ENCODE measurements at regions not wholly inside any gene's neighbourhood (a gene's known extent, or its start where the extent isn't known, plus 50 kb on each side); places are given as distances from the start of the nearest gene placed in this dataset.
"Not testable (repeated sequence)": the region's sequence is repeated elsewhere in the genome, so short reads cannot be mapped to it uniquely, and the experiment has no call there.

DNA sequence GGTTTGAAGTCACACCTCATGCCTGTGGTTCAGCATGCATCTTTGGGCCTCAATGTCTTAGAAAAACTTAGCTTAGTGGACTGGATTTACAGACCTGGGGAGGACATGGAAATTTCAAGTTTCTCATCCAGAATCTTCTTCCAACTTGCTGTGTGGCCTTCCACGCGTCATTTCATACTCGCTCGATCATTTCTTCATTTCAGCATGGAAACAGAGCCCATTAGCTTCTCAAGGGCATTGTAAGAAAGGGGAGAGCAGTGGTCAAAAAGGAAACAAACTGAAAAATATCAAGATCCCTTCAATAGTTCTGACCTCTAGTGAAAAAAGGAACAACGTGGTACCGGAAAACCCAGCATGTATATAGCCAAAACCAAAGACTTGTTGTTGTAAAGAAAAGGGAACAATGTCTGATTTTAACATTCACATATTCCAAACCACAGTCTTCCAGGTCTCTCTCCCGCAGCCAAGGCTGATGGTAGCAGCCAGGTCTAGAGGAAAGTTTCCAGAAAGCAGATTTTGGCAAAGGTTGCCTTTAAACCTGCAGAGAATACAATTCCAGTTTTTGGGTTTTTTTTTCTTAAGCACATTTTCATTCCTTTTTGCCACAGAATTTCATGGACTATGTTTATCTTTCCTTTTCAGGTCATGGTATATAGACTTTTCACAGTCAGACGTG is 97.0 kb upstream of the CDC42BPA start:
- no peak for DNase-seq

DNA sequence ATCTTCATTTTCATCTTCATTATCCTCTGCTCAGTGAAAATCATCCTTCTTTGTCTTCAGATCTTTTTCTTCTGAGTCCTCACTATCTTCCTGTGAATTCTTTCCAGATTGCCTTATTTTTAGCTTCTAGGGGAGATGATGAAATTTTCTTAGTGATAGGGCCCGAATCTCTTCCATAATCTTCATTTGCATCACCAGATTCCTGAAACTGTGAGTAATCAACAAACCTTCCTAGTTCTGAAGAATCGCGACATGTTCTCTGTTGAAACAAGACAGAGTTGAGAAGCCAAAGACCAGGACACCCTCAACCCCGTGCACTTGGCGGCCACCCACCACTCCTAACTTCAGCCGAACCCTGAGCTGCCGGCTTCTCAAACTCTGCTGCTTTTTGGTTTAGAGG is 92.8 kb upstream of the CDC42BPA start:
- DNase-seq: peak; percentile 16

DNA sequence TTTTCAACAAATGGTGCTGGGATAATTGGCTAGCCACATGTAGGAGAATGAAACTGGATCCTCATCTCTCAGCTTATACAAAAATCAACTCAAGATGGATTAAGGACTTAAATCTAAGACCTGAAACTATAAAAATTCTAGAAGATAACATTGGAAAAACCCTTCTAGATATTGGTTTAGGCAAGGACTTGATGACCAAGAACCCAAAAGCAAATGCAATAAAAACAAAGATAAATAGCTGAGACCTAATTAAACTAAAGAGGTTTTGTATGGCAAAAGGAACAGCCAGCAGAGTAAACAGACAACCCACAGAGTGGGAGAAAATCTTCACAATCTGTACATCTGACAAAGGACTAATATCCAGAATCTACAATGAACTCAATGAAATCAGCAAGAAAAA is 88.0 kb upstream of the CDC42BPA start:
- not testable (repeated sequence) for DNase-seq

DNA sequence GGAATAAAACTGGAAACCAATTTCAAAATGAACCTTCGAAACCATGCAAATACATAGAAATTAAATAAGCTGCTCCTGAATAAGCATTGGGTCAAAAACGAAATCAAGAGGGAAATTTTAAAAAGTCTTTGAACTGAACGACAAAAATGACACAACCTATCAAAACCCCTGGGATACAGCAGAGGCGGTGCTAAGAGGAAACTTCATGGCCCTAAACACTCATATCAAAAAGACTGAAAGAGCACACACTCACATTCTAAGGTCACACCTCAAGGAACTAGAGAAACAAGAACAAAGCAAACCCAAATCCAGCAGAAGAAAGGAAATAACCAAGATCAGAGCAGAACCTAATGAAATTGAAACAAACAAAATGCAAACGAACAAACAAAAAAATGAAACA is 85.2 kb upstream of the CDC42BPA start:
- no peak for DNase-seq

DNA sequence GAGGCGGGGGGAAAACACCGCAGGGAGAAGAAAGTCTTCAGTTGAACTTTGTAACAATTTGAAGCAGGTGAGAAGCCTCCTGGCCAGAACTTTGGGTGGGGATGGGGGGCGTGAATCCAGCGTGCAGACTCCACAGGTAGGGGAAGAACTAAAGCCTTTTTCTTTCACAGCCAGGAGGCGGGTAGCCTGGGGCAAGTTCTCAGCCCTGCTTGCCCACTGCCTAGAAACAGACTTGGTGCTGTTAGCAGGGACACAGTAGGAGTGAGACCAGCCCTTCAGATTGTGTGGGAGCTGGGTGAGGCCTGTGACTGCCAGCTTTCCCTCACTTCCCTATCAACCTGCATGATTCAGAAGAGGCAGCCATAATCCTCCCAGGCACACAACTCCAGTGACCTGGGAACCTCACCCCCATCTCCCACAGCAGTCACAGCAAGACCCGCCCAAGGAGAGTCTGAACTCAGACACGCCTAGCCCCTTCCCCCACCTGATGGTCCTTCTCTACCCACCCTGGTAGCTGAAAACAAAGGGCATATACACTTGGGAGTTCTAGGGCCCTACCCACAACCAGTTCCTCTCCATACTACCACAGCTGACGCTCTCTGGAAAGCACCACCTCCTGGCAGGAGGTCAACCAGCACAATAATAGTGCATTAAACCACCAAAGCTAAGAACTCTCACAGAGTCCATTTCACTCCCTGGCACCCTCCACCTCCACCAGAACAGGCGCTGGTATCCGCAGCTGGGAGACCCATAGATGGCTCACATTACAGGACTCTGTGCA is 83.5 kb upstream of the CDC42BPA start:
- no peak for DNase-seq

DNA sequence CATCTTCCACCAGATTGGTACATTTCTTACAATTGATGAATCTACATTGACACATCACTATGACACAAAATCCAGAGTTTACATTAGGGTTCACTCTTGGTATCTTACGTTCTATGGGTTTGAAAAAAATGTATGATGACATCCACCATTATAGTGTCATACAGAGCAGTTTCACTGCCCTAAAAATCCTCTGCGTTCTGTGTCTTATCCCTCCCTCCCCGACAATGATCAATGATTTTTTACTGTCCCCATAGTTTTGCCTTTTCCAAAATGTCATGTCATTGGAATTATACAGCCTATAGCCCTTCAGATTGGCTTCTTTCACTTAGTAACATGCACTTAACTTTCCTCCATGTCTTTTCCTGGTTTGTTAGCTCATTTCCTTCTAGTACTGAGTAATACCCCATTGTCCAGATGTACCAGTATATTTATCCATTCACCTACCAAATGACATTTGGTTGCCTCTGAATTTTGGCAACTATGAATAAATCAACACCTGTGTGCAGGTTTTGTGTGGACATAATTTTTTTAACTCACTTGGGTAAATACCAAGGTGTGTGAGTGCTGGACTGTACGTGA is 80.9 kb upstream of the CDC42BPA start:
- DNase-seq: no peak

DNA sequence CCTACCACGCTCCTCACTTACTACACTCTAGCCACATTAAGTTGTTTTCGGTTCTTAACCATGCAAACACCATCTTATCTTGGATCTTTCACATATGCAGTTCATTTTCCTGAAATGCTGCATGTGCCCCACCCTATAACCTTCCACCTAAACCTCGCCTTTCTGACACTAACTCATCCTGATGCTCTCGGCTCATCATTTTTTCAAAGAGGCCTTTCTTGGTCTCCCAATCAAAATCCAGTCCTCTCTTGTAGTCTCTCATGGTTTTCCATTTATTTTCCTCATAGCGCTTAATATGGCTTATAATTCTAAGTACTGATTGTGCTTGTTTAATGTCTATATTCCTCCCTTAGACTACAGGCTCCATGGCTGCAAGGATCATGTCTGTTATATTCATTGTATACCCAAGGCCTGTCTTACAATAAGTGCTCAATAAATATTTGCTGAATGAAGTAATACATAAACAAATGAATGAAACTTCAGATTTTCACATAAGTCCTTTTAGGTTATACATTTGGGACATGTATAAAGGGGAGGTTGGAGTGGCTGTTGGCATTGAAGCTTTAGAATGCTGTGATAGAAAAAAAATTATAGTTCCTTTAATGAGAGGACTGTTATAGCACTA is 79.2 kb upstream of the CDC42BPA start:
- no peak for DNase-seq

DNA sequence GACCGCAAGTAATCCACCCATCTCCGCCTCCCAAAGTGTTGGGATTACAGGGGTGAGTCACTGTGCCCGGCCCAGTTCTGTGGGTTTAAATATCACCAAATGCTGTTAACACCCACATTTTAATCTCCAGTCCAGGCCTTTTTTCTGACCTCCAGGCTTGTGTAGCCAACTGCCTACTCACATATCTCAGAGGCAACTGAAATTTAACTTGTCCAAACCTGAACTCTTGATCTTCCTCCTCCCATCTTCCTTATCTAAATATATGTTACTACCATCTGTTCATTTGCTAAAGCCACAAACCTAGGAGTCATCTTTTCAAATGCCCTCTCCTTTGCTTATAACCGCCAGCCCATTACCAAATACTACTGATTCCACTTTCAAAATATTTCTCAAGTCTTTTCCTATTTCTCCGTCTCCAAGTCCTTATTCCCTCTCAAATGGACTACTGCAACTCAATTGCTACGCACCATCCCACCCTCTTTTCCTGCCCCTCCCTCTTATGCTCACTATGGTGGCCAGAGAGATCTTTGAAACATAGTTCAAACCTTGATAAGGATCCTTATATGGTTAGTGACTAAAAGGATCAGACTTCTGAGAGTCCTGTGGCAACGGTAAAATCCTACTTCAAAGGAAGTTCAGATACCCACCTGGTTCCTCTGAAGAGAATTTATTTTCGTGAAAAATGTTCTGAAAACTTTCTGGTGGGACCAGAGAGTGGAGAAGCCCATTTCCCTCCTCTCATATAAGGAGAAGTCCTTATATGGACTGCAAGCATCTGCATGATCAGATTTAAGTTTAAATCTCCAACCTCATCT is 78.5 kb upstream of the CDC42BPA start:
- DNase-seq: no peak

DNA sequence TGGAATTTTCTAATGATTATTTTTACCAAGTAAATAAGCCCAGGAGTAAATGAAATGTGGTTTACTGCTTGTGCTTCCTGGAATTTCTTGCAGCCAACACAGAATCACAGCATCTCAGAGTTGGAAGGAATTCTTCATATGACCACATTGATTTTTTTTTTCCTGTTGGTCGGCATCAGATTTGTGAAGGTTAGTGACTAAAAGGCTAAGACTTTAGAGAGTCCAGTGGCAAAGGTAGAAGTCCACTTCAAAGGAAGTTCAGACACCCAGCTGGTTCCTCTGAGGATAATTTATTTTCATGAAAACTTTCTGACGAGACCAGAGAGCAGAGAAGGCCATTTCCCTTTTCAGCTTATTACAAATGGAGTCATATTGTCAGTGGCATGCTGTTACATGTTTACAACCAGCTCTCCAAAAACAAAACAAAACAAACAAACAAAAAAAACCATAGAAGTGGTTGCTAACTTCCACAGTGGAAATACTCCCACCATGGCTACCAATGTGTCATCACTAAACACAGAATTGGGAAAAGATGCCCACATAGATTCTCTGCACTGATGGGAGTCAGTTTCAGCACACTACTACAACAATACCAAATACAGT is 77.2 kb upstream of the CDC42BPA start:
- peak; percentile 18 for DNase-seq

DNA sequence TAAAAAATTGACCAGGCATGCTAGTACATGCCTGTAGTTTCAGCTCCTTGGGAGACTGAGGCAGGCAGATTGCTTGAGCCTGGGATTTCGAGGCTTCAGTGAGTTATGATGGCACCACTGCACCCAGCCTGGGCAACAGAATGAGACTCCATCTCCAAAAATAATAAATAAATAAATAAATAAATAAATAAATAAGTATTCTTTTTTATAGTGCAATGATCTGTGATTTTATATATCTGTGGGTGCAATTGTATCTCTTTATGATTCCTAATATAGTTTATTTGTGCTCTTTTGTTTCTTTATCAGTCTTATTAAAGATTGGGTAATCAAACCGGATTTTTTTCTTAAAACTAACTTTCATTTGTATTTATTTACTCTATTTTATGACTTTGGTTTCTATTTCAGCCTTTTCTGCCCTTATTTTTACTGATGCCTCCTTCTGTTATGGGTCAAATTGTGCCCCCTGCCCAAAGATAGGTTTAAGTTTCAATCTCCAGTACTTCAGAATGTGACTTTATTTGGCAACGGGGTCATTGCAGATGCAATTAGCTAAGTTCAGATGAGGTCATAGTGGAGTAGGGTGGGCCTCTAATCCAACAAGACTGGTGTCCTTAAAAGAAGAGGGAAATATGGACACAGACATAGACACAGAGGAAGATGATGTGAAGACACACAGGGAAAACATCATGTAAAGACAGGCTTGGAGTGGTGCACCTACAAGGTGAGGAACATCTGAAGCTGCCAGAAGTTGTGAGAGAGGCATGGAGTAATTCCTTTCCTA is 74.9 kb upstream of the CDC42BPA start:
- DNase-seq: no peak

DNA sequence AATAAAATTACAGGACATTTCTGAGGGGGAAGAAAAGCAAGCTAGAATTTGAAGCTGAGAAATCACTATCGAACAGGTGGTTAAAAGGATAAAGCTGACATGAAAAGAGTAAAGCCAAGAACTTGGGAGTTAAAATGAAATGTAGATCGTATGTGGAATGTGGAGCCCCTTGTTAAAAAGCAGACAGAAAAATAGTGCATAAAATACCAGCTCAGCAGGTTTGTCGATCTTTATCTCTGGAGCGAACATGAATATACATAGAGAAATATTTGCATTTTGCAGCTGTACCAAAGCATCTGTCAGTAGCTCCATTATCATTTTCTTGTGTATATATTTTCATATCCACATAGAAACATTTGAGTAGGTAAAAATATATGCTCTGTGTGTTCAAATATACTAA is 73.6 kb upstream of the CDC42BPA start:
- no peak for DNase-seq

DNA sequence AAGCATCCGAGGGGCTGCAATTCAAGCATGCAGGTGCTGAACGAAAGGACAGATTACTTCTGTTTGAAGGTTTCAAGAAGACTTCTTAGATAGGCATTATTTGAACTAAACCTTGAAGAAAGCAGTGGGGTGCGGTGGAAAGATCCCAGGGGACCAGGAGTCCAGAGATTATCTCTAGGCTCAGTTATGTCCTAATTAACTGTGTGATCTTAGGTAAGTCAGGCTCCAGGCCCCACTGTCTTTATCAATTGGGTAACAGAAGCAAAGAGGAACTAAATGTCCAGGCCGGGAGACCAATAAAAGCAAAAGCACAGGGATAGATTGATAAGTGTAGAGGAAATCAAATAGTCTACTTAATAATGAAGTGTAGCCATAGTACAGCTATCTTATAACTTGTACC is 72.9 kb upstream of the CDC42BPA start:
- no peak for DNase-seq

DNA sequence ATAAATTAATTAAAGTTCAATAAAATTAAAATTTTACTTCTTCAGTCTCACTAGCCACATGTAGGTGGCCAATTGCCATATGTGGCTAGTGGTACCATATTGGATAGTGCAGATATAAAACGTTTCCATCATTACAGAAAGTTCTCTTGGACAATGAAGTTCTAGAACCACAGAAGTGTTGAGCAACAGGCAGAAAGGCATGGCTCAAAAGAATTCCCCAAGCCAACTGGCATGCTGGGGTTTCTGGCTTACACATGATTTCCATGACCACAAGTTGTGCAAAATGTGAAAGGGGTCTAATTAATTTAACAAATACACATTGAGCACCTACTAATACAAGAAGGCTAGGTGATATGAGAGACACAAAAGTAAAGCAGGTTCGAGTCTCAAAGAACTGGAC is 72.2 kb upstream of the CDC42BPA start:
- no peak for DNase-seq

DNA sequence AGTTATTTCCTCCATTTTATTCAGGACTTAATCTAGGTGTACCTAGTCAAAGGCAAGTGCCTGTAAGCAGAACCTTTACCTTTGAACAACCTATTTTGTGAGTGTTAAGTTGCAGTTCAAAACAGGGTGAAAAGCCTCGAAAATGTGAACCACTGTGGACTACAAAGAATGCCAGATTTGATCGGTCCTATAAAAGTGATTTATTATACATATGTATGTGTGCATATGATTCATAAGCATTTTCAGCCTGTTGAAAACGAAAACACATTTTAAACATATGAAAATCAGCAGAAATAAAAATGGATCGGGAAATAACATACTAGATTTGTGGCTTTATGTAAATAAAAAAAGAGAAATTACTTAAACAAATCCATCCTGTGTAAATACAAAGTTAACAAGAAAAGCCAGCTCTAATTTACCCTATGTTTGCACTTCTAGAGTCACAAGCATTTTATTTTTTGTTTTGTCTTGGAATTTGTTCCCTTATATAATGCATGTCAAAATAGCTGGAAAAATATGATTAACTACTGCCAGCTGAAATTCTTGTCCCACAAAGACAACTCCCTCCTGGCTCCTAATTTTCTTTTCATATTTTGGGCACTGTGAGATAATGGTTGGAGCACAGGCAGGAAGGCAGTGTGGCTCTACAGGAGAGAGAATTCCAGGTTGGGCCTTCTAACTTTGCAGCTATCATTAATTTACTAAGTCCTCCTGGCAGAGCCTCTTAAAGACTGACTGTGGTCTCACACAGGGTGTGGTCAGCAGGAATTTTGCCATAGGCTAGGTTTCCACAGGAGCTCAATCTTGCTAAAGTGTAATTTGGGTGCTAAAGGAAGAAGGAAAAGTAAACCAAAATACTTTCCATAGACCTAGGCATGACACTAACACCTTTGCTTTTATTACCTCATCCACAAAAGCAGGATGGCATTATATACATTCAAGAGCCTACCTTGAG is 70.2 kb upstream of the CDC42BPA start:
- peak; percentile 11 for DNase-seq

DNA sequence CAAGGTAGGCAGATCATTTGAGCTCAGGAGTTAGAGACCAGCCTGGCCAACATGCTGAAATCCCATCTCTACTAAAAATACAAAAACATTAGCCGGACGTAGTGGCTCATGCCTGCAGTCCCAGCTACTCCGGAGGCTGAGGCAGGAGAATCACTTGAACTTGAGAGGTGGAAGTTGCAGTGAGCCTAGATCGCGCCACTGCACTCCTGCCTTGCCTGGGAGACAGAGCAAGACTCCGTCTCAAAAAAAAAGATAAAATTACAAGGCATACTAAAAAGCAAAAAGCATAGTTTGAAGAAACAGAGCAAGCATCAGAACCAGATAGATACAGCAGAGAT is 61.2 kb upstream of the CDC42BPA start:
- DNase-seq: no peak

DNA sequence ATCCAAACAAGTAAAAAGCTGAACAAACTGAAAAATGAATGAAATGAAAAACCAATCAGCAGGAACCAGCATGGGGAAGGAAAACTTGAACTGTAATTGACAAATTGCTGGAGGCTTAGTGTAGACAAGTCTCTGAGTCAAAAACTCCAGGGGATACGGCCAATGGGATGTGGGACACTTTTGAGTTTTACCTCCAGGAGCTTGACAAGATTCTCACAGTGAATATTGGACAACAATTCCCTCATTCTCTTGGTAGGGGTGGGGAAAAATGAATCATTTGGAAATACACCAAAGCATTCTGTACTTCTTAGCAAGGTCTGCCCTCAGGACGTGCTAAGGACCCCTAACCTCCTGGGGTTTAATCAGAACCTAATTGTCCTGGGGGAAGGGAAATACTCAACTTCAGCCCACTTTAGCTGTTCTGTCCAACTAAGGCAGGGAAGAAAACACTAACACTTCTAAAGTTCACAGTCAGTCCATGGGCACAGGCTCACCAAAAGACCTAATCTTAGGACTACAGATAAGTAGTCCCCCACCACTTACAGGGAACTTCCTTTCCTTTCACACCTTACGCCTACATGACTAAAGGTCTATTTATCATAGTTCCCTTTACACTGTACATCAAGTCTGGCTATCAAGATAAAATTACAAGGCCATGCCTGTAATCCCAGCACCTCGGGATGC is 60.7 kb upstream of the CDC42BPA start:
- peak; percentile 36 for DNase-seq

DNA sequence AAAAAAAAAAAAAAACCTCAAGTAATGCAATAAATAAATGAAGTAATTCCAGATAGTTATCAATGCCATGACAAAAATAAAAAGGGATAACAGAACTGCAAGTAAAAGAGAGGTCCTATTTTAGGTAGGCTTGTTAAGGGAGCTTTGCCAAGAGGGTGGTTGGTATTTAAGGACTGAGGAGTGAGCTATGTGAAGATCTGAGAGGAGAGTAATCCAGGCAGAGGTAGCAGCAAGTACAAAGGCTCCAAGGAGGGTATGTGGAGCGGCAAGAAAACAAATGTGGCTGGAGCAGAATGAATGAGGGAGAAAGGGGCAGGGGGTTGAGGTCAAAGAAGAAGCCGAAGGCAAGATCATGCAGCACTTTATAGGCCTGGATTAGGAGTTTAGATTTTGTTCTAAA is 59.9 kb upstream of the CDC42BPA start:
- no peak for DNase-seq

DNA sequence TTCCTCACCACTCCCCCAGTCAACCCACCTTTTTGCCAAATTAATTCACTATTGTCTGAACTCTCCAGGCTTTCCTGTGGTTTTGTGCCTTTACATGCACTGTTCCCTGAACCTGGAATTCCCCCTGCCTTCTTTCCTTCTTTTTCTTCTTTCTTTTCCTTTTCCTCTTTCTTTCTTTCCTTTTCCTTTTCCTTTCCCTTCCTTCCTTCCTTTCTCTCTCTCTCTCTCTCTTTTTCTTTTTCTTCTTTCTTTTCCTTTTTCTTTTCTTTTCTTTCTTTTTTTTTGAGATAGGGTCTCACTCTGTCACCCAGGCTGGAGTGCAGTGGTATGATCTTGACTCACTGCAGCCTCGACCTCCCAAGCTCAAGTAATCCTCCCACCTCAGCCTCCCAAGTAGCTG is 56.6 kb upstream of the CDC42BPA start:
- DNase-seq: no peak

DNA sequence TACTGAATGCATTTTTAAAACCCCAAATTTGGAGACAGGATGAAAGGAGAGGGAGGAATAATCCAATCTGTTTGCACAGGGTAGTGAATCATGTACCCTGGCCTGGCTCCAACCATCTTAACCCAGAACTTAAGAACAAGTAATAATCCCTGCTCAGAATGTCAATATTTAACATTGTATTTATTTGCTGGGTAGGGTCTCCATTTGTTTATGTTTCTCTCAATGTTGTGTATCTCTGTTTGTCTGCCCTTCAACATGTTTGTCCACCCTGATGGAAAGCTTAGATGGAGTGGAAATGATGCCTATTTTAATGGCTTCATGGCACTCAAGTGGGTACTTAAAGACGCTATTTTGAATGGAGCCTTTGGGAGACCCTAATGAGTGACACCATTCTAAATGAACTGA is 54.4 kb upstream of the CDC42BPA start:
- DNase-seq: peak; percentile 41
